H1 (cell line): ENCODE measurements at regions not wholly inside any gene's neighbourhood (a gene's known extent, or its start where the extent isn't known, plus 50 kb on each side); places are given as distances from the start of the nearest gene placed in this dataset.

ENCODE experiments used
- BCL11A ChIP-seq, 2 experiments: IDR thresholded peaks; one replicate each; pipeline ENCODE4 v1.6.1; 2011; ENCODE audit warnings: low read depth in 2 of 2, low read length in 2 of 2, mild to moderate bottlenecking in 2 of 2
- CBX8 ChIP-seq: fragments of 300-800, 300-1000 bp; sonication (generic); IDR thresholded peaks from 2 replicates; pipeline ENCODE4 v1.7.1; 2016; ENCODE audit warnings: low read depth, low read length, borderline replicate concordance
- CEBPB ChIP-seq: IDR thresholded peaks from 2 replicates; pipeline ENCODE4 v1.6.1; 2012; ENCODE audit warnings: low read depth, low read length
- CREB1 ChIP-seq: IDR thresholded peaks from 2 replicates; pipeline ENCODE4 v1.6.1; 2012; ENCODE audit warnings: inconsistent platforms
- HDAC2 ChIP-seq, 2 experiments: fragments of 300-600 bp in 1 of 2; sonication (generic) in 1 of 2; IDR thresholded peaks; 2 replicates each; pipeline ENCODE4 v1.6.1; 2011 to 2012; ENCODE audit warnings: low read depth in 2 of 2, low read length in 2 of 2, mild to moderate bottlenecking in 2 of 2, moderate library complexity in 2 of 2, borderline replicate concordance in 1 of 2, inconsistent platforms in 1 of 2
- JUND ChIP-seq: IDR thresholded peaks from 2 replicates; pipeline ENCODE4 v1.6.1; 2011; ENCODE audit warnings: mild to moderate bottlenecking, improper control_type of control experiment, low read length
- KDM1A ChIP-seq: fragments of 200-600, 300-600 bp; sonication (generic); IDR thresholded peaks from 2 replicates; pipeline ENCODE4 v1.7.1; 2016; ENCODE audit warnings: mild to moderate bottlenecking, low read length, borderline replicate concordance
- KDM5A ChIP-seq: fragments of 200-600 bp; IDR thresholded peaks from 2 replicates; pipeline ENCODE4 v1.7.1; 2012; ENCODE audit warnings: mild to moderate bottlenecking, low read length, inconsistent platforms, mixed read lengths
- NRF1 ChIP-seq: IDR thresholded peaks from 2 replicates; pipeline ENCODE4 v1.6.1; 2011; ENCODE audit warnings: mild to moderate bottlenecking, low read depth, low read length, improper control_type of control experiment
- POLR2AphosphoS5 ChIP-seq: IDR thresholded peaks from 2 replicates; pipeline ENCODE4 v1.6.1; 2011; ENCODE audit warnings: low read depth, low read length
- RBBP5 ChIP-seq: IDR thresholded peaks from 2 replicates; pipeline ENCODE4 v1.7.1; 2012; ENCODE audit warnings: low read depth, mild to moderate bottlenecking, inconsistent platforms, low read length, moderate library complexity, borderline replicate concordance
- RNF2 ChIP-seq: fragments of 200-900, 300-1000 bp; sonication (generic); IDR thresholded peaks from 2 replicates; pipeline ENCODE4 v1.7.1; 2016; ENCODE audit warnings: borderline replicate concordance, low read depth, mild to moderate bottlenecking, antibody characterized with exemption, low read length; ENCODE audit not compliant: poor library complexity, severe bottlenecking; ENCODE audit errors: missing control alignments
- SP4 ChIP-seq: IDR thresholded peaks from 2 replicates; pipeline ENCODE4 v1.6.1; 2012; ENCODE audit warnings: low read length, inconsistent platforms
- SUZ12 ChIP-seq: fragments of 200-600 bp; sonication (generic); IDR thresholded peaks from 2 replicates; pipeline ENCODE4 v1.6.1; 2012; ENCODE audit warnings: mild to moderate bottlenecking, inconsistent platforms, low read length, moderate library complexity, mixed read lengths
- TAF7 ChIP-seq: optimal IDR thresholded peaks from 2 replicates; pipeline ENCODE3; 2011; ENCODE audit warnings: low read depth, mild to moderate bottlenecking, inconsistent platforms, low read length, moderate library complexity, borderline replicate concordance
- TBP ChIP-seq: IDR thresholded peaks from 2 replicates; pipeline ENCODE4 v1.6.1; 2011; ENCODE audit warnings: low read depth, low read length, improper control_type of control experiment
- TCF12 ChIP-seq: IDR thresholded peaks from 2 replicates; pipeline ENCODE4 v1.6.1; 2011; ENCODE audit warnings: low read depth, mild to moderate bottlenecking, low read length
- YY1 ChIP-seq: IDR thresholded peaks from 2 replicates; pipeline ENCODE4 v1.6.1; 2011; ENCODE audit warnings: low read depth, mild to moderate bottlenecking, low read length
- ZNF274 ChIP-seq: IDR thresholded peaks from 2 replicates; pipeline ENCODE4 v1.7.0; 2012; ENCODE audit warnings: low read length, borderline replicate concordance; ENCODE audit errors: extremely low read depth
- TF ChIP-seq, protein P1 (sequence below): IDR thresholded peaks from 2 replicates; pipeline ENCODE4 v1.6.1; 2012; ENCODE audit warnings: low read length, inconsistent platforms
- TF ChIP-seq, protein P2 (sequence below): IDR thresholded peaks from 2 replicates; pipeline ENCODE4 v1.6.1; 2012; ENCODE audit warnings: inconsistent platforms
- TF ChIP-seq, protein P3 (sequence below): IDR thresholded peaks from 2 replicates; pipeline ENCODE4 v1.6.1; 2011; ENCODE audit warnings: low read depth, mild to moderate bottlenecking, low read length; ENCODE audit not compliant: insufficient read depth

DNA sequence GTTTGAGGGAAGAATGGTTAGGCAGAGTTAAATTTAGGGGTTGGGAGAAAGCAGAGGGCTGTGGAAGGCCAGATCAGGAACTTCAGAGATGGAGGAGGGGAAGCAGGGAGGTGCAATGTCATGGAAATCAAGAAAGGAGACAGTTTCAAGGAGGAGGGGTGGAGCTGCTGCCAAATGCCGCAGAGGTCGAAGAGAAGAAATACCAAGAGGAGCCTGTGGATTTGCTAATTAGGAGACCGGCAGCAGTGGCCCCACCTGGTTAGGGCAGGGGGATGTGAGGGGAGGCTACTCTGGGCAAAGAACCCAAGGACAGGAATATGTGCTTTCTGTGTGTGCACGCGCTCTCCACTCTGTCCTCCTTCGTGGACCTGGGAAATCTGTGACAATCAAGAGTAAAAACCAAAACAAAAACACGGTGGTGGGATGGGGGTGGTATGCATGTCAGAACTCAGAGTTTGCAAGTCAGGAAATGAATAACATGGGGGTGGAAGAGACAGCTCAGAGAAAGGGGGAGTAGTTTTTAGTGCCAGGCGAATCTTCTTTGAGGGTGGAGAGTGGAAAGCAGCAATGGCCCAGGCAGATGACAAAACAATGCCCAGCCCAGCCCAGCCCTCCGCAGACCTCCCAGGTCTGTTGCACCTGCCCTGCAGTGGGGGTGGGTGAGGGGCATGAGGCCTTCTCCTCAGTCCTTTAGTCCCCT is 102.9 kb upstream of the PAX2 start (continued):
- no peak for TF ChIP-seq TAF7
- TF ChIP-seq, protein P1, sequence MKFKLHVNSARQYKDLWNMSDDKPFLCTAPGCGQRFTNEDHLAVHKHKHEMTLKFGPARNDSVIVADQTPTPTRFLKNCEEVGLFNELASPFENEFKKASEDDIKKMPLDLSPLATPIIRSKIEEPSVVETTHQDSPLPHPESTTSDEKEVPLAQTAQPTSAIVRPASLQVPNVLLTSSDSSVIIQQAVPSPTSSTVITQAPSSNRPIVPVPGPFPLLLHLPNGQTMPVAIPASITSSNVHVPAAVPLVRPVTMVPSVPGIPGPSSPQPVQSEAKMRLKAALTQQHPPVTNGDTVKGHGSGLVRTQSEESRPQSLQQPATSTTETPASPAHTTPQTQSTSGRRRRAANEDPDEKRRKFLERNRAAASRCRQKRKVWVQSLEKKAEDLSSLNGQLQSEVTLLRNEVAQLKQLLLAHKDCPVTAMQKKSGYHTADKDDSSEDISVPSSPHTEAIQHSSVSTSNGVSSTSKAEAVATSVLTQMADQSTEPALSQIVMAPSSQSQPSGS, result no peak
- TF ChIP-seq, protein P2, sequence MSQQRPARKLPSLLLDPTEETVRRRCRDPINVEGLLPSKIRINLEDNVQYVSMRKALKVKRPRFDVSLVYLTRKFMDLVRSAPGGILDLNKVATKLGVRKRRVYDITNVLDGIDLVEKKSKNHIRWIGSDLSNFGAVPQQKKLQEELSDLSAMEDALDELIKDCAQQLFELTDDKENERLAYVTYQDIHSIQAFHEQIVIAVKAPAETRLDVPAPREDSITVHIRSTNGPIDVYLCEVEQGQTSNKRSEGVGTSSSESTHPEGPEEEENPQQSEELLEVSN, result no peak
- TF ChIP-seq CBX8, result no peak
- TF ChIP-seq BCL11A (IDR thresholded peaks at IDR 0.05; ENCODE audit: low read depth in 2 of 2, low read length in 2 of 2), result no peak
- TF ChIP-seq SP4, result no peak
- 0 out of 2 replicates have a peak, but pooled peaks have one; percentile 13 for TF ChIP-seq YY1
- no peak for TF ChIP-seq HDAC2 (IDR thresholded peaks at IDR 0.05; ENCODE audit: borderline replicate concordance in 1 of 2, low read depth in 2 of 2, low read length in 2 of 2)
- TF ChIP-seq POLR2AphosphoS5, result no peak
- TF ChIP-seq KDM5A, result no peak
- TF ChIP-seq ZNF274, result no peak
- no peak for TF ChIP-seq NRF1
- no peak for TF ChIP-seq JUND
- TF ChIP-seq KDM1A, result no peak
- no peak for TF ChIP-seq TBP
- TF ChIP-seq RNF2, result no peak
- no peak for TF ChIP-seq SUZ12
- 0 out of 2 replicates have a peak, but pooled peaks have one; percentile 57 for TF ChIP-seq TCF12
- no peak for TF ChIP-seq RBBP5
- no peak for TF ChIP-seq CEBPB
- TF ChIP-seq CREB1, result no peak
- TF ChIP-seq, protein P3, sequence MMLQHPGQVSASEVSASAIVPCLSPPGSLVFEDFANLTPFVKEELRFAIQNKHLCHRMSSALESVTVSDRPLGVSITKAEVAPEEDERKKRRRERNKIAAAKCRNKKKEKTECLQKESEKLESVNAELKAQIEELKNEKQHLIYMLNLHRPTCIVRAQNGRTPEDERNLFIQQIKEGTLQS, result no peak
